ENCODE measurements at regions not wholly inside any gene's neighbourhood (a gene's known extent, or its start where the extent isn't known, plus 50 kb on each side); places are given as distances from the start of the nearest gene placed in this dataset.

DNA sequence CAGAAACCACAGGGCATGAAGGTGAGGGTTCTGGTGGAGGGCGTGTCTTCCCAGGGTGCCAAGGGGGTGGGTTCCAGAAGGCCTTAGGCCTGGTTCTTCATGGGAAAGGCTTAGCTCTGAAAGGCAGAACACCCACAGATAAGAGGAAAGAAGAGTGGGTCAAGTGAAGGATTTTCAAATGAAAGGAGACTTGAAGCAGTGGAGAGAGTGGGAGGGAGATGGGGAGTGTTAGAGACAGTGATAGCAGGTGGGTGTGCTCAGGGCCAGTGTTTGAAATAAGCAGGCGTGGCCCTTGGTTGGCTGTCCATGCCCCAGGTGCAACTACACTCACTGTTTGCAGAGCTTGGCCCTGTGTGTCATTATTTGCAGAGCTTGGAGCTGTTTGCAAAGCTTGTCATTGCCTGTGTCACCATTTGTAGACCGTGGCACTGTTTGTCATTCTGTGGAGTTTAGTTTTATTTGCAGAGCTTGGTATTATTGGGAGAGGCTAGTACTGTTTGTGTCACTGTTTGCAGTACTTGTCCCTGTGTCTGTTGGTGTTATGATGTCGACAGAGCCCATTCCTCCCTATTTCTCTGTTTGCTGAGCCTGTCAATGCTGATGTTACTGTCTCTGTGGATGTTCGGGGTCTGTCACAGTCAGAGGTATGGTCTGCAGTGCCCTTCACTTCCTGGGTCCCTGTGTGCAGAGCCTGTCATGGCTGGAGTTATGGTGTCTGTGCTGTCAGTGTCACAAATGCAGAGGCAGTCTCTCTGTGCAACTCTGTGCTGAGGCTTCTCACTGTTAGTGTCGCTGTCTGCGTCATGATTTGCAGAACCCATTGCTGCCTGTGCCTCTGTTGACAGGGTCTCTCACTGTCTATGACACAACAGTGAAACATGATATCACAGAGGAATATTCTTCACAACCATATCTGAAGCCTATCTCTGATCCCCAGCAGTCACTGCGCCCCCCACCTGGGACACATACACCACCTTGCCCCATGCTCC is 127.7 kb upstream of the LRFN2 start (continued):
- TF ChIP-seq, protein P1, sequence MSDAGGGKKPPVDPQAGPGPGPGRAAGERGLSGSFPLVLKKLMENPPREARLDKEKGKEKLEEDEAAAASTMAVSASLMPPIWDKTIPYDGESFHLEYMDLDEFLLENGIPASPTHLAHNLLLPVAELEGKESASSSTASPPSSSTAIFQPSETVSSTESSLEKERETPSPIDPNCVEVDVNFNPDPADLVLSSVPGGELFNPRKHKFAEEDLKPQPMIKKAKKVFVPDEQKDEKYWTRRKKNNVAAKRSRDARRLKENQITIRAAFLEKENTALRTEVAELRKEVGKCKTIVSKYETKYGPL (CRISPR knock-in tag; IDR thresholded peaks at IDR 0.05) = no peak
- no peak for TF ChIP-seq HNRNPK (IDR thresholded peaks at IDR 0.05; ENCODE audit: low read depth, low read length, poor library complexity, severe bottlenecking)
- no peak; the same call in 1 of the 2 replicates for TF ChIP-seq ZFP36L1 (CRISPR knock-in tag; IDR thresholded peaks at IDR 0.05)
- TF ChIP-seq, protein P2, sequence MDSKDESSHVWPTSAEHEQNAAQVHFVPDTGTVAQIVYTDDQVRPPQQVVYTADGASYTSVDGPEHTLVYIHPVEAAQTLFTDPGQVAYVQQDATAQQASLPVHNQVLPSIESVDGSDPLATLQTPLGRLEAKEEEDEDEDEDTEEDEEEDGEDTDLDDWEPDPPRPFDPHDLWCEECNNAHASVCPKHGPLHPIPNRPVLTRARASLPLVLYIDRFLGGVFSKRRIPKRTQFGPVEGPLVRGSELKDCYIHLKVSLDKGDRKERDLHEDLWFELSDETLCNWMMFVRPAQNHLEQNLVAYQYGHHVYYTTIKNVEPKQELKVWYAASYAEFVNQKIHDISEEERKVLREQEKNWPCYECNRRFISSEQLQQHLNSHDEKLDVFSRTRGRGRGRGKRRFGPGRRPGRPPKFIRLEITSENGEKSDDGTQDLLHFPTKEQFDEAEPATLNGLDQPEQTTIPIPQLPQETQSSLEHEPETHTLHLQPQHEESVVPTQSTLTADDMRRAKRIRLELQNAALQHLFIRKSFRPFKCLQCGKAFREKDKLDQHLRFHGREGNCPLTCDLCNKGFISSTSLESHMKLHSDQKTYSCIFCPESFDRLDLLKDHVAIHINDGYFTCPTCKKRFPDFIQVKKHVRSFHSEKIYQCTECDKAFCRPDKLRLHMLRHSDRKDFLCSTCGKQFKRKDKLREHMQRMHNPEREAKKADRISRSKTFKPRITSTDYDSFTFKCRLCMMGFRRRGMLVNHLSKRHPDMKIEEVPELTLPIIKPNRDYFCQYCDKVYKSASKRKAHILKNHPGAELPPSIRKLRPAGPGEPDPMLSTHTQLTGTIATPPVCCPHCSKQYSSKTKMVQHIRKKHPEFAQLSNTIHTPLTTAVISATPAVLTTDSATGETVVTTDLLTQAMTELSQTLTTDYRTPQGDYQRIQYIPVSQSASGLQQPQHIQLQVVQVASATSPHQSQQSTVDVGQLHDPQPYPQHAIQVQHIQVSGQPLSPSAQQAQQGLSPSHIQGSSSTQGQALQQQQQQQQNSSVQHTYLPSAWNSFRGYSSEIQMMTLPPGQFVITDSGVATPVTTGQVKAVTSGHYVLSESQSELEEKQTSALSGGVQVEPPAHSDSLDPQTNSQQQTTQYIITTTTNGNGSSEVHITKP (CRISPR knock-in tag; IDR thresholded peaks at IDR 0.05; ENCODE audit: low read depth) = peak; percentile 68; the same call in 1 of the 2 replicates
- no peak for TF ChIP-seq AHR (CRISPR knock-in tag; IDR thresholded peaks at IDR 0.05)
- TF ChIP-seq, protein P3, sequence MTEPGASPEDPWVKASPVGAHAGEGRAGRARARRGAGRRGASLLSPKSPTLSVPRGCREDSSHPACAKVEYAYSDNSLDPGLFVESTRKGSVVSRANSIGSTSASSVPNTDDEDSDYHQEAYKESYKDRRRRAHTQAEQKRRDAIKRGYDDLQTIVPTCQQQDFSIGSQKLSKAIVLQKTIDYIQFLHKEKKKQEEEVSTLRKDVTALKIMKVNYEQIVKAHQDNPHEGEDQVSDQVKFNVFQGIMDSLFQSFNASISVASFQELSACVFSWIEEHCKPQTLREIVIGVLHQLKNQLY (CRISPR knock-in tag; IDR thresholded peaks at IDR 0.05) = peak; percentile 58; the same call in 1 of the 2 replicates
- TF ChIP-seq MTF2 (CRISPR knock-in tag; IDR thresholded peaks at IDR 0.05; ENCODE audit: borderline replicate concordance) = no peak
- TF ChIP-seq, protein P4, sequence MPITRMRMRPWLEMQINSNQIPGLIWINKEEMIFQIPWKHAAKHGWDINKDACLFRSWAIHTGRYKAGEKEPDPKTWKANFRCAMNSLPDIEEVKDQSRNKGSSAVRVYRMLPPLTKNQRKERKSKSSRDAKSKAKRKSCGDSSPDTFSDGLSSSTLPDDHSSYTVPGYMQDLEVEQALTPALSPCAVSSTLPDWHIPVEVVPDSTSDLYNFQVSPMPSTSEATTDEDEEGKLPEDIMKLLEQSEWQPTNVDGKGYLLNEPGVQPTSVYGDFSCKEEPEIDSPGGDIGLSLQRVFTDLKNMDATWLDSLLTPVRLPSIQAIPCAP (CRISPR knock-in tag; IDR thresholded peaks at IDR 0.05; ENCODE audit: low read depth) = no peak
- no peak for TF ChIP-seq PRMT3 (CRISPR knock-in tag; IDR thresholded peaks at IDR 0.05; ENCODE audit: borderline replicate concordance, low read depth)
- TF ChIP-seq, protein P5, sequence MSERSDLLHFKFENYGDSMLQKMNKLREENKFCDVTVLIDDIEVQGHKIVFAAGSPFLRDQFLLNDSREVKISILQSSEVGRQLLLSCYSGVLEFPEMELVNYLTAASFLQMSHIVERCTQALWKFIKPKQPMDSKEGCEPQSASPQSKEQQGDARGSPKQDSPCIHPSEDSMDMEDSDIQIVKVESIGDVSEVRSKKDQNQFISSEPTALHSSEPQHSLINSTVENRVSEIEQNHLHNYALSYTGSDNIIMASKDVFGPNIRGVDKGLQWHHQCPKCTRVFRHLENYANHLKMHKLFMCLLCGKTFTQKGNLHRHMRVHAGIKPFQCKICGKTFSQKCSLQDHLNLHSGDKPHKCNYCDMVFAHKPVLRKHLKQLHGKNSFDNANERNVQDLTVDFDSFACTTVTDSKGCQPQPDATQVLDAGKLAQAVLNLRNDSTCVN (CRISPR knock-in tag; IDR thresholded peaks at IDR 0.05; ENCODE audit: borderline replicate concordance) = no peak
- TF ChIP-seq MTA3 (CRISPR knock-in tag; IDR thresholded peaks at IDR 0.05) = no peak
- TF ChIP-seq ZNF773 (CRISPR knock-in tag; IDR thresholded peaks at IDR 0.05; ENCODE audit: borderline replicate concordance) = no peak
- TF ChIP-seq ZNF607 (CRISPR knock-in tag; IDR thresholded peaks at IDR 0.05; ENCODE audit: borderline replicate concordance) = no peak
- TF ChIP-seq, protein P6, sequence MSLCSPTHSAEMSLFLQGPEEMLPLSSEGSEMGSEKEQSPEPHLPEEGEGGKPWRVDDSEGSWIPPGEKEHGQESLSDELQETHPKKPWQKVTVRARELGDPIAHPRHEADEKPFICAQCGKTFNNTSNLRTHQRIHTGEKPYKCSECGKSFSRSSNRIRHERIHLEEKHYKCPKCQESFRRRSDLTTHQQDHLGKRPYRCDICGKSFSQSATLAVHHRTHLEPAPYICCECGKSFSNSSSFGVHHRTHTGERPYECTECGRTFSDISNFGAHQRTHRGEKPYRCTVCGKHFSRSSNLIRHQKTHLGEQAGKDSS (CRISPR knock-in tag; IDR thresholded peaks at IDR 0.05; ENCODE audit: borderline replicate concordance, low read depth) = no peak; the same call in 1 of the 2 replicates
- TF ChIP-seq ZNF777 (CRISPR knock-in tag; IDR thresholded peaks at IDR 0.05) = no peak
